Spinal cord (tissue), 9 donors: ENCODE measurements at regions not wholly inside any gene's neighbourhood (a gene's known extent, or its start where the extent isn't known, plus 50 kb on each side); places are given as distances from the start of the nearest gene placed in this dataset.

Experiments used
- DNase-seq, 6 donors: peaks; one replicate each; pipeline versions ENCODE4 v3.0.0 to v3.0.0-alpha.2; 2013 to 2015; ENCODE audit warnings: low spot score in 6 of 6, low read depth in 4 of 6
- H3K27ac ChIP-seq: one replicate; pipeline ENCODE4 v1.5.1; 2013; ENCODE audit warnings: low read depth, low read length, control low read depth
- H3K27me3 ChIP-seq: one replicate; pipeline ENCODE4 v1.6.1; 2013; ENCODE audit warnings: low read length; ENCODE audit not compliant: control insufficient read depth, insufficient read depth
- H3K36me3 ChIP-seq: one replicate; pipeline ENCODE4 v1.6.1; 2013; ENCODE audit warnings: low read length; ENCODE audit not compliant: control insufficient read depth, insufficient read depth
- H3K4me1 ChIP-seq: one replicate; pipeline ENCODE4 v1.6.1; 2013; ENCODE audit warnings: low read length; ENCODE audit not compliant: control insufficient read depth, insufficient read depth
- H3K4me3 ChIP-seq: one replicate; pipeline ENCODE4 v1.5.1; 2013; ENCODE audit warnings: low read depth, low read length, control low read depth
- H3K9me3 ChIP-seq: one replicate; pipeline ENCODE4 v1.6.1; 2013; ENCODE audit warnings: low read length; ENCODE audit not compliant: control insufficient read depth, insufficient read depth
- WGBS: methylation state at CpG from one replicate; pipeline ENCODE4 v1.1.5; 2013; ENCODE audit warnings: missing lambda C conversion rate; ENCODE audit not compliant: insufficient coverage; 5-methylcytosine and 5-hydroxymethylcytosine counted together
- donor health status: healthy.

- DNase-seq = no peak
- 83% methylated on average over 10 of the region's 12 CpGs for WGBS
- H3K9me3 ChIP-seq = no peaks in the 10 kb centered on the region
- no peak overlapping the region for H3K27ac ChIP-seq
- no peaks in the 10 kb centered on the region for H3K27me3 ChIP-seq
- H3K36me3 ChIP-seq = no peaks in the 10 kb centered on the region
- no peak overlapping the region for H3K4me3 ChIP-seq
- no peaks in the 10 kb centered on the region for H3K4me1 ChIP-seq
Observed at GRCh38 chr19:30118760-30119159, 176.7 kb downstream of the URI1 start.

GRCh38 chr19:30119180-30119908 is 177.3 kb downstream of the URI1 start:
- Histone ChIP-seq H3K4me1 (no peaks in the 10 kb centered on the region), H3K36me3 (no peaks in the 10 kb centered on the region), H3K4me3 (no peak overlapping the region), H3K9me3 (no peaks in the 10 kb centered on the region), H3K27me3 (no peaks in the 10 kb centered on the region), H3K27ac (no peak overlapping the region)
- DNase-seq = no peak
- WGBS = 74% methylated on average over 10 of the region's 12 CpGs

GRCh38 chr19:30120860-30121484 is 178.9 kb downstream of the URI1 start:
- Histone ChIP-seq H3K27me3 (no peaks in the 10 kb centered on the region), H3K27ac (no peak overlapping the region), H3K4me1 (no peaks in the 10 kb centered on the region), H3K36me3 (no peaks in the 10 kb centered on the region), H3K9me3 (no peaks in the 10 kb centered on the region), H3K4me3 (no peak overlapping the region)
- DNase-seq = no peak
- WGBS = 95% methylated on average over 2 of the region's 4 CpGs

- Histone ChIP-seq H3K27me3 (no peaks in the 10 kb centered on the region), H3K9me3 (no peaks in the 10 kb centered on the region), H3K36me3 (no peaks in the 10 kb centered on the region), H3K4me3 (no peak overlapping the region), H3K27ac (no peak overlapping the region), H3K4me1 (no peaks in the 10 kb centered on the region)
- WGBS = 91% methylated on average over 8 of the region's 9 CpGs
- DNase-seq = no peak
Observed at GRCh38 chr19:30122431-30122830, 180.4 kb downstream of the URI1 start.

GRCh38 chr19:30123119-30123518 is 181.1 kb downstream of the URI1 start:
- WGBS = 90% methylated on average over 14 of the region's 14 CpGs
- no peaks in the 10 kb centered on the region for H3K36me3 ChIP-seq
- no peaks in the 10 kb centered on the region for H3K27me3 ChIP-seq

GRCh38 chr19:30123611-30124010 is 181.6 kb downstream of the URI1 start:
- Histone ChIP-seq H3K9me3 (no peaks in the 10 kb centered on the region), H3K27ac (no peak overlapping the region), H3K27me3 (no peaks in the 10 kb centered on the region), H3K36me3 (no peaks in the 10 kb centered on the region), H3K4me3 (no peak overlapping the region), H3K4me1 (no peaks in the 10 kb centered on the region)
- WGBS = 63% methylated on average over 5 of the region's 9 CpGs
- DNase-seq = no peak

More at GRCh38 chr19:30123119-30123518, 181.1 kb downstream of the URI1 start:
- no peak for DNase-seq
- no peak overlapping the region for H3K4me3 ChIP-seq
- H3K4me1 ChIP-seq = no peaks in the 10 kb centered on the region
- H3K9me3 ChIP-seq = no peaks in the 10 kb centered on the region
- H3K27ac ChIP-seq = no peak overlapping the region

GRCh38 chr19:30128211-30128610 is 186.2 kb downstream of the URI1 start:
- H3K27ac ChIP-seq = no peak overlapping the region
- DNase-seq = no peak
- H3K9me3 ChIP-seq = no peaks in the 10 kb centered on the region
- no peak overlapping the region for H3K4me3 ChIP-seq
- no peaks in the 10 kb centered on the region for H3K4me1 ChIP-seq
- no peaks in the 10 kb centered on the region for H3K36me3 ChIP-seq
- no peaks in the 10 kb centered on the region for H3K27me3 ChIP-seq
- 75% methylated on average over 3 of the region's 6 CpGs for WGBS

GRCh38 chr19:30130356-30131122 is 188.5 kb downstream of the URI1 start:
- WGBS = 80% methylated on average over 5 of the region's 6 CpGs
- Histone ChIP-seq H3K27me3 (no peaks in the 10 kb centered on the region), H3K4me1 (no peaks in the 10 kb centered on the region), H3K9me3 (no peaks in the 10 kb centered on the region), H3K4me3 (no peak overlapping the region), H3K36me3 (no peaks in the 10 kb centered on the region), H3K27ac (no peak overlapping the region)
- DNase-seq = no peak

GRCh38 chr19:30131246-30131645 is 189.2 kb downstream of the URI1 start:
- Histone ChIP-seq H3K9me3 (no peaks in the 10 kb centered on the region), H3K27ac (no peak overlapping the region), H3K4me3 (no peak overlapping the region), H3K4me1 (no peaks in the 10 kb centered on the region), H3K36me3 (no peaks in the 10 kb centered on the region), H3K27me3 (no peaks in the 10 kb centered on the region)
- WGBS = 97% methylated on average over 4 of the region's 5 CpGs
- no peak for DNase-seq
